K562 (cell line): ENCODE measurements at regions not wholly inside any gene's neighbourhood (a gene's known extent, or its start where the extent isn't known, plus 50 kb on each side); places are given as distances from the start of the nearest gene placed in this dataset.

ENCODE experiments used
- ARID2 ChIP-seq: fragments of 450-650 bp; IDR thresholded peaks from 2 replicates; pipeline ENCODE4 v1.6.1; 2017; ENCODE audit warnings: antibody characterized with exemption, mild to moderate bottlenecking
- ASH1L ChIP-seq: fragments of 450-650 bp; IDR thresholded peaks from 2 replicates; pipeline ENCODE4 v1.6.1; 2018; ENCODE audit warnings: borderline replicate concordance, mild to moderate bottlenecking, low read depth; ENCODE audit not compliant: partially characterized antibody
- BCL6 ChIP-seq: fragments of 250-450 bp; sonication (Bioruptor Pico); IDR thresholded peaks from 2 replicates; pipeline ENCODE4 v1.4.0; 2020
- BDP1 ChIP-seq: IDR thresholded peaks from 3 replicates; pipeline ENCODE4 v1.6.1; 2011; ENCODE audit not compliant: insufficient read length, insufficient read depth
- ELF4 ChIP-seq: fragments of 450-650 bp; formaldehyde crosslinking; IDR thresholded peaks from 2 replicates; pipeline ENCODE4 v1.4.0; 2022; ENCODE audit warnings: missing genetic modification characterization
- ESRRA ChIP-seq: fragments of 450-650 bp; IDR thresholded peaks from 2 replicates; pipeline ENCODE4 v1.6.1; 2014; ENCODE audit warnings: low read depth, mild to moderate bottlenecking, moderate library complexity, borderline replicate concordance
- GATAD2A ChIP-seq: fragments of 450-650 bp; IDR thresholded peaks from 2 replicates; pipeline ENCODE4 v1.6.1; 2017
- IRF1 ChIP-seq: sonication (generic); formaldehyde crosslinking; IDR thresholded peaks from 2 replicates; pipeline ENCODE4 v1.8.0; 2022; ENCODE audit warnings: missing genetic modification reagents, mild to moderate bottlenecking, borderline replicate concordance
- KLF10 ChIP-seq: fragments of 250-450 bp; sonication (Bioruptor Pico); IDR thresholded peaks from 2 replicates; pipeline ENCODE4 v1.6.1; 2021; ENCODE audit warnings: matching md5 sums
- OTX1 ChIP-seq: fragments of 450-650 bp; formaldehyde crosslinking; IDR thresholded peaks from 2 replicates; pipeline ENCODE4 v1.4.0; 2022; ENCODE audit warnings: mild to moderate bottlenecking
- XRCC5 ChIP-seq: fragments of 200-400 bp; formaldehyde crosslinking; IDR thresholded peaks from 2 replicates; pipeline ENCODE4 v1.6.1; 2017; ENCODE audit warnings: low read depth, mild to moderate bottlenecking, low read length
- ZNF165 ChIP-seq: fragments of 250-450 bp; sonication (Bioruptor Pico); IDR thresholded peaks from 2 replicates; pipeline ENCODE4 v1.4.0; 2020; ENCODE audit warnings: borderline replicate concordance
- TF ChIP-seq, protein P1 (sequence below): fragments of 250-450 bp; sonication (Bioruptor Pico); IDR thresholded peaks from 2 replicates; pipeline ENCODE4 v1.4.0; 2020; ENCODE audit warnings: mild to moderate bottlenecking, moderate library complexity

GRCh38 chr4:17077105-17077504 is 178.7 kb upstream of the LDB2 start (continued):
- TF ChIP-seq, protein P1, sequence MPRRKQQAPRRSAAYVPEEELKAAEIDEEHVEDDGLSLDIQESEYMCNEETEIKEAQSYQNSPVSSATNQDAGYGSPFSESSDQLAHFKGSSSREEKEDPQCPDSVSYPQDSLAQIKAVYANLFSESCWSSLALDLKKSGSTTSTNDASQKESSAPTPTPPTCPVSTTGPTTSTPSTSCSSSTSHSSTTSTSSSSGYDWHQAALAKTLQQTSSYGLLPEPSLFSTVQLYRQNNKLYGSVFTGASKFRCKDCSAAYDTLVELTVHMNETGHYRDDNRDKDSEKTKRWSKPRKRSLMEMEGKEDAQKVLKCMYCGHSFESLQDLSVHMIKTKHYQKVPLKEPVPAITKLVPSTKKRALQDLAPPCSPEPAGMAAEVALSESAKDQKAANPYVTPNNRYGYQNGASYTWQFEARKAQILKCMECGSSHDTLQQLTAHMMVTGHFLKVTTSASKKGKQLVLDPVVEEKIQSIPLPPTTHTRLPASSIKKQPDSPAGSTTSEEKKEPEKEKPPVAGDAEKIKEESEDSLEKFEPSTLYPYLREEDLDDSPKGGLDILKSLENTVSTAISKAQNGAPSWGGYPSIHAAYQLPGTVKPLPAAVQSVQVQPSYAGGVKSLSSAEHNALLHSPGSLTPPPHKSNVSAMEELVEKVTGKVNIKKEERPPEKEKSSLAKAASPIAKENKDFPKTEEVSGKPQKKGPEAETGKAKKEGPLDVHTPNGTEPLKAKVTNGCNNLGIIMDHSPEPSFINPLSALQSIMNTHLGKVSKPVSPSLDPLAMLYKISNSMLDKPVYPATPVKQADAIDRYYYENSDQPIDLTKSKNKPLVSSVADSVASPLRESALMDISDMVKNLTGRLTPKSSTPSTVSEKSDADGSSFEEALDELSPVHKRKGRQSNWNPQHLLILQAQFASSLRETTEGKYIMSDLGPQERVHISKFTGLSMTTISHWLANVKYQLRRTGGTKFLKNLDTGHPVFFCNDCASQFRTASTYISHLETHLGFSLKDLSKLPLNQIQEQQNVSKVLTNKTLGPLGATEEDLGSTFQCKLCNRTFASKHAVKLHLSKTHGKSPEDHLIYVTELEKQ (CRISPR knock-in tag): no peak
- no peak for TF ChIP-seq BCL6 (CRISPR knock-in tag)
- no peak for TF ChIP-seq OTX1 (CRISPR knock-in tag)
- TF ChIP-seq ASH1L: no peak
- TF ChIP-seq IRF1 (CRISPR knock-in tag): no peak
- no peak for TF ChIP-seq KLF10 (CRISPR knock-in tag)
- no peak for TF ChIP-seq ARID2
- no peak for TF ChIP-seq ESRRA
- no peak for TF ChIP-seq GATAD2A
- TF ChIP-seq BDP1: no peak
- TF ChIP-seq XRCC5: no peak
- TF ChIP-seq ZNF165 (CRISPR knock-in tag): no peak
- no peak for TF ChIP-seq ELF4 (CRISPR knock-in tag)
- TF ChIP-seq, all 486 proteins: peak for 0
